Right lobe of liver (tissue), 4 donors: ENCODE measurements at regions not wholly inside any gene's neighbourhood (a gene's known extent, or its start where the extent isn't known, plus 50 kb on each side); places are given as distances from the start of the nearest gene placed in this dataset.

Source experiments
- POLR2A ChIP-seq: fragments of 450-650 bp; IDR thresholded peaks from one replicate; pipeline ENCODE4 v1.6.1; 2017; ENCODE audit warnings: antibody characterized with exemption, mild to moderate bottlenecking
- TF ChIP-seq, protein P1 (sequence below), 4 donors: fragments of 200-600 bp in 3 of 4; fragments of 450-650 bp in 1 of 4; IDR thresholded peaks; one replicate each; pipeline versions ENCODE4 v1.5.1 to v1.8.0; 2016 to 2022; ENCODE audit warnings: antibody characterized with exemption in 4 of 4, mild to moderate bottlenecking in 2 of 4
- donor health status: DM: no; HTN: no; CAD: no.
- donor health status: DM: no; HTN: no; CAD: no.
- donor health status: DM: no; HTN: yes; CAD: no.

DNA sequence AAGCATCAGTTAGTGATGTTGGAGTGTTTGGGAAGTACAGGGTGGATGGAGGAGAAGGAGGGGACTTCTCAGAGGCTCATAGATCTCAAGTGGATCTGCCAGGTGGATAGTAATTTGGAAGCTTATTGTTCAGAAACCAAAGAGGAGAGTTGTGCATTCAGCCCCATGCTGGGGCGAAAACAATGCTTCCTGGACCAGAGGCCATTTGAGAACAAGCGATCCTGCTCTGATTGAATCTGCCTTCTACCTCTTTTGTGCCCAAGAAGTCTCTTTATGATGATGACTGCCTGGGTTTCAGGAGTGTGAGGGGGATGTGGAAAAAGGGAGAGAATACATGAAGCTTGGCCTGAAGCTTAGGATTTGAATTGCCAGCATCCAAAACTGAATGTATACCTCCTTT is 110.8 kb upstream of the SRRM4 start:
- TF ChIP-seq, protein P1, sequence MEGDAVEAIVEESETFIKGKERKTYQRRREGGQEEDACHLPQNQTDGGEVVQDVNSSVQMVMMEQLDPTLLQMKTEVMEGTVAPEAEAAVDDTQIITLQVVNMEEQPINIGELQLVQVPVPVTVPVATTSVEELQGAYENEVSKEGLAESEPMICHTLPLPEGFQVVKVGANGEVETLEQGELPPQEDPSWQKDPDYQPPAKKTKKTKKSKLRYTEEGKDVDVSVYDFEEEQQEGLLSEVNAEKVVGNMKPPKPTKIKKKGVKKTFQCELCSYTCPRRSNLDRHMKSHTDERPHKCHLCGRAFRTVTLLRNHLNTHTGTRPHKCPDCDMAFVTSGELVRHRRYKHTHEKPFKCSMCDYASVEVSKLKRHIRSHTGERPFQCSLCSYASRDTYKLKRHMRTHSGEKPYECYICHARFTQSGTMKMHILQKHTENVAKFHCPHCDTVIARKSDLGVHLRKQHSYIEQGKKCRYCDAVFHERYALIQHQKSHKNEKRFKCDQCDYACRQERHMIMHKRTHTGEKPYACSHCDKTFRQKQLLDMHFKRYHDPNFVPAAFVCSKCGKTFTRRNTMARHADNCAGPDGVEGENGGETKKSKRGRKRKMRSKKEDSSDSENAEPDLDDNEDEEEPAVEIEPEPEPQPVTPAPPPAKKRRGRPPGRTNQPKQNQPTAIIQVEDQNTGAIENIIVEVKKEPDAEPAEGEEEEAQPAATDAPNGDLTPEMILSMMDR (IDR thresholded peaks at IDR 0.05) = no peak
- no peak for TF ChIP-seq POLR2A
